Cardiac muscle cell (in vitro differentiated cells and primary cell): ENCODE measurements at regions not wholly inside any gene's neighbourhood (a gene's known extent, or its start where the extent isn't known, plus 50 kb on each side); places are given as distances from the start of the nearest gene placed in this dataset.
A peak's percentile ranks its signal among the peaks of the same experiment; 100 is the strongest.

Experiments used
- DNase-seq, 2 donors: peaks; one replicate each; pipeline versions ENCODE4 v3.0.0 to v3.0.0-alpha.2; 2010 to 2017; ENCODE audit warnings: low read depth in 1 of 2, low spot score in 1 of 2
- H3K27ac ChIP-seq: fragments of 200-600 bp; sonication (generic); 2 replicates; pipeline ENCODE4 v1.5.1; 2016
- H3K27me3 ChIP-seq: fragments of 200-600 bp; sonication (generic); 2 replicates; pipeline ENCODE4 v1.6.0; 2016; ENCODE audit warnings: control low read depth
- H3K36me3 ChIP-seq: fragments of 200-600 bp; sonication (generic); 2 replicates; pipeline ENCODE4 v1.5.1; 2016; ENCODE audit warnings: control low read depth
- H3K4me1 ChIP-seq: fragments of 200-600 bp; sonication (generic); 2 replicates; pipeline ENCODE4 v1.8.1; 2017; ENCODE audit warnings: low read depth, mild to moderate bottlenecking, mixed run types
- H3K4me3 ChIP-seq: fragments of 200-600 bp; sonication (generic); 2 replicates; pipeline ENCODE4 v1.5.1; 2016; ENCODE audit warnings: mild to moderate bottlenecking
- H3K9me3 ChIP-seq: fragments of 200-600 bp; sonication (generic); 2 replicates; pipeline ENCODE4 v1.5.1; 2017; ENCODE audit warnings: low read depth, mild to moderate bottlenecking, control low read depth
- CTCF ChIP-seq: IDR thresholded peaks from 2 replicates; pipeline ENCODE4 v1.5.1; 2012; ENCODE audit warnings: low read depth, mild to moderate bottlenecking, low read length

- Histone ChIP-seq H3K4me3 (no peak overlapping the region), H3K4me1 (no peaks in the 10 kb centered on the region), H3K27me3 (no peaks in the 10 kb centered on the region), H3K36me3 (no peaks in the 10 kb centered on the region), H3K27ac (no peak overlapping the region), H3K9me3 (no peaks in the 10 kb centered on the region)
- TF ChIP-seq CTCF: peak; percentile 48
- peak in 1 of 2 donors; percentile 39 for DNase-seq
Measured at GRCh38 chr7:142669074-142669654, 80.1 kb upstream of the PRSS1 start.

- H3K27ac ChIP-seq: no peak overlapping the region
- TF ChIP-seq CTCF: no peak
- no peak for DNase-seq
- H3K9me3 ChIP-seq: no peaks in the 10 kb centered on the region
- H3K36me3 ChIP-seq: no peaks in the 10 kb centered on the region
- no peak overlapping the region for H3K4me3 ChIP-seq
- no peaks in the 10 kb centered on the region for H3K4me1 ChIP-seq
- no peaks in the 10 kb centered on the region for H3K27me3 ChIP-seq
Measured at GRCh38 chr7:142668495-142668894, 80.8 kb upstream of the PRSS1 start.

- Histone ChIP-seq H3K4me1 (no peaks in the 10 kb centered on the region), H3K27me3 (no peaks in the 10 kb centered on the region), H3K27ac (no peak overlapping the region), H3K9me3 (no peaks in the 10 kb centered on the region), H3K36me3 (no peaks in the 10 kb centered on the region), H3K4me3 (no peak overlapping the region)
- TF ChIP-seq CTCF: no peak
- no peak for DNase-seq
Measured at GRCh38 chr7:142657376-142657775, 91.9 kb upstream of the PRSS1 start.

- Histone ChIP-seq H3K4me3 (no peak overlapping the region), H3K27ac (no peak overlapping the region), H3K27me3 (no peaks in the 10 kb centered on the region), H3K4me1 (no peaks in the 10 kb centered on the region), H3K36me3 (no peaks in the 10 kb centered on the region), H3K9me3 (no peaks in the 10 kb centered on the region)
- DNase-seq: no peak
- peak; percentile 12 for TF ChIP-seq CTCF
Measured at GRCh38 chr7:142654398-142654797, 94.9 kb upstream of the PRSS1 start.

GRCh38 chr7:142647749-142648148, 101.5 kb upstream of the PRSS1 start:
- no peaks in the 10 kb centered on the region for H3K36me3 ChIP-seq
- H3K4me3 ChIP-seq: no peak overlapping the region
- H3K9me3 ChIP-seq: no peaks in the 10 kb centered on the region
- peaks cover 3% of the 10 kb centered on the region for H3K27me3 ChIP-seq
- no peaks in the 10 kb centered on the region for H3K4me1 ChIP-seq
- no peak for TF ChIP-seq CTCF
- DNase-seq: no peak
- H3K27ac ChIP-seq: no peak overlapping the region
